ENCODE measurements at regions not wholly inside any gene's neighbourhood (a gene's known extent, or its start where the extent isn't known, plus 50 kb on each side); places are given as distances from the start of the nearest gene placed in this dataset.

DNA sequence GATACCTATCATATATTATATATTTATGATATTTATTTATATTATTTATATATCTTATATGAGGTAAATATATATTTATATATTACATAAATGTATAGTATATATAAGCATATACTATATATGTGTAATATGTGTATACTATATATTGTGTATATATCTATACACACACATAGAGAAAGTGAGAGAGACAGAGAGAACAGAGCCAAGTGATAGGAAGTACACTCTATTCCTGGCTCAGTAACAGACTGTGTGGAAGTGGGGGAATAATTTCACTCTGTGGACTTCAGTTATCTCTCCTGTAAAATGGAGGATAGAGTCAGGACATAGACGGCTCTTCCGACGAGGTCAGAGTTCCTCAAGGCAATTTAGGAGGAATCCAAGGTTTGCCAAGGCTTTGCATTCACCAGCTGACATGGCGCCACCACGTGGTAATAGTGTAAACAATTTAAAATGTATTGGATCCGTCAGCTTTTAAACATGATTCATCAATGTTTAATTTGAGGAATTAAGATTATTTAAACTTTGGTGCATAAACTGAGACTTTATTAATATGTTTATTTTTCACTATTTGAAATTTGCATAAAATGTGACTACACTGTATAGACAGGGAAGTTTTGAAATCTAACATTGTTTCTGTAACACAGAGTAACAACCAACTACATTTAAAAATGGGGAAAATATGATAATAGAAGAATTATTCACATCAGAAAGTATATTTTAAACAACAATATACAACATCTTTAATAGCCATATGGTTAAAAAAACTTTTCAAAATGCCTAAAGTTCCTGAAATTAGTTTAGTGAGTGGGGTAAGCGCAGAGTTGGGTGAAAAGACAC is 75.4 kb upstream of the TMEM244 start:
- Mint-ChIP-seq H3K4me1 (peaks cover 7% of the 10 kb centered on the region), H3K9me3 (no peaks in the 10 kb centered on the region), H3K36me3 (no peaks in the 10 kb centered on the region), H3K27ac (no peak overlapping the region), H3K4me3 (no peak overlapping the region), H3K27me3 (ENCODE audit: low read depth) (no peaks in the 10 kb centered on the region)
- peak; percentile 56 for DNase-seq (ENCODE audit: low spot score)
- TF ChIP-seq, protein P1, sequence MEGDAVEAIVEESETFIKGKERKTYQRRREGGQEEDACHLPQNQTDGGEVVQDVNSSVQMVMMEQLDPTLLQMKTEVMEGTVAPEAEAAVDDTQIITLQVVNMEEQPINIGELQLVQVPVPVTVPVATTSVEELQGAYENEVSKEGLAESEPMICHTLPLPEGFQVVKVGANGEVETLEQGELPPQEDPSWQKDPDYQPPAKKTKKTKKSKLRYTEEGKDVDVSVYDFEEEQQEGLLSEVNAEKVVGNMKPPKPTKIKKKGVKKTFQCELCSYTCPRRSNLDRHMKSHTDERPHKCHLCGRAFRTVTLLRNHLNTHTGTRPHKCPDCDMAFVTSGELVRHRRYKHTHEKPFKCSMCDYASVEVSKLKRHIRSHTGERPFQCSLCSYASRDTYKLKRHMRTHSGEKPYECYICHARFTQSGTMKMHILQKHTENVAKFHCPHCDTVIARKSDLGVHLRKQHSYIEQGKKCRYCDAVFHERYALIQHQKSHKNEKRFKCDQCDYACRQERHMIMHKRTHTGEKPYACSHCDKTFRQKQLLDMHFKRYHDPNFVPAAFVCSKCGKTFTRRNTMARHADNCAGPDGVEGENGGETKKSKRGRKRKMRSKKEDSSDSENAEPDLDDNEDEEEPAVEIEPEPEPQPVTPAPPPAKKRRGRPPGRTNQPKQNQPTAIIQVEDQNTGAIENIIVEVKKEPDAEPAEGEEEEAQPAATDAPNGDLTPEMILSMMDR (IDR thresholded peaks at IDR 0.05), result peak; percentile 22; the same call in 1 of the 2 replicates
- TF ChIP-seq TP53 (CRISPR knock-in tag; IDR thresholded peaks at IDR 0.05), result no peak
- no peak for TF ChIP-seq ZNF423 (CRISPR knock-in tag; IDR thresholded peaks at IDR 0.05)
- TF ChIP-seq, protein P2, sequence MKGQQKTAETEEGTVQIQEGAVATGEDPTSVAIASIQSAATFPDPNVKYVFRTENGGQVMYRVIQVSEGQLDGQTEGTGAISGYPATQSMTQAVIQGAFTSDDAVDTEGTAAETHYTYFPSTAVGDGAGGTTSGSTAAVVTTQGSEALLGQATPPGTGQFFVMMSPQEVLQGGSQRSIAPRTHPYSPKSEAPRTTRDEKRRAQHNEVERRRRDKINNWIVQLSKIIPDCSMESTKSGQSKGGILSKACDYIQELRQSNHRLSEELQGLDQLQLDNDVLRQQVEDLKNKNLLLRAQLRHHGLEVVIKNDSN (CRISPR knock-in tag; IDR thresholded peaks at IDR 0.05), result no peak
- TF ChIP-seq ZNF396 (CRISPR knock-in tag; IDR thresholded peaks at IDR 0.05; ENCODE audit: borderline replicate concordance), result no peak
- TF ChIP-seq, protein P3, sequence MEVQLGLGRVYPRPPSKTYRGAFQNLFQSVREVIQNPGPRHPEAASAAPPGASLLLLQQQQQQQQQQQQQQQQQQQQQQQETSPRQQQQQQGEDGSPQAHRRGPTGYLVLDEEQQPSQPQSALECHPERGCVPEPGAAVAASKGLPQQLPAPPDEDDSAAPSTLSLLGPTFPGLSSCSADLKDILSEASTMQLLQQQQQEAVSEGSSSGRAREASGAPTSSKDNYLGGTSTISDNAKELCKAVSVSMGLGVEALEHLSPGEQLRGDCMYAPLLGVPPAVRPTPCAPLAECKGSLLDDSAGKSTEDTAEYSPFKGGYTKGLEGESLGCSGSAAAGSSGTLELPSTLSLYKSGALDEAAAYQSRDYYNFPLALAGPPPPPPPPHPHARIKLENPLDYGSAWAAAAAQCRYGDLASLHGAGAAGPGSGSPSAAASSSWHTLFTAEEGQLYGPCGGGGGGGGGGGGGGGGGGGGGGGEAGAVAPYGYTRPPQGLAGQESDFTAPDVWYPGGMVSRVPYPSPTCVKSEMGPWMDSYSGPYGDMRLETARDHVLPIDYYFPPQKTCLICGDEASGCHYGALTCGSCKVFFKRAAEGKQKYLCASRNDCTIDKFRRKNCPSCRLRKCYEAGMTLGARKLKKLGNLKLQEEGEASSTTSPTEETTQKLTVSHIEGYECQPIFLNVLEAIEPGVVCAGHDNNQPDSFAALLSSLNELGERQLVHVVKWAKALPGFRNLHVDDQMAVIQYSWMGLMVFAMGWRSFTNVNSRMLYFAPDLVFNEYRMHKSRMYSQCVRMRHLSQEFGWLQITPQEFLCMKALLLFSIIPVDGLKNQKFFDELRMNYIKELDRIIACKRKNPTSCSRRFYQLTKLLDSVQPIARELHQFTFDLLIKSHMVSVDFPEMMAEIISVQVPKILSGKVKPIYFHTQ (CRISPR knock-in tag; IDR thresholded peaks at IDR 0.05), result no peak
- no peak for TF ChIP-seq CREB1 (CRISPR knock-in tag; IDR thresholded peaks at IDR 0.05)
- 0 out of 2 replicates have a peak, but pooled peaks have one; percentile 16 for TF ChIP-seq HMGA2 (CRISPR knock-in tag; IDR thresholded peaks at IDR 0.05)
- no peak for TF ChIP-seq TCF7 (CRISPR knock-in tag; IDR thresholded peaks at IDR 0.05; ENCODE audit: low read depth)
- TF ChIP-seq, protein P4, sequence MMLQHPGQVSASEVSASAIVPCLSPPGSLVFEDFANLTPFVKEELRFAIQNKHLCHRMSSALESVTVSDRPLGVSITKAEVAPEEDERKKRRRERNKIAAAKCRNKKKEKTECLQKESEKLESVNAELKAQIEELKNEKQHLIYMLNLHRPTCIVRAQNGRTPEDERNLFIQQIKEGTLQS (CRISPR knock-in tag; conservative IDR thresholded peaks at IDR 0.05), result no peak
- TF ChIP-seq, protein P5, sequence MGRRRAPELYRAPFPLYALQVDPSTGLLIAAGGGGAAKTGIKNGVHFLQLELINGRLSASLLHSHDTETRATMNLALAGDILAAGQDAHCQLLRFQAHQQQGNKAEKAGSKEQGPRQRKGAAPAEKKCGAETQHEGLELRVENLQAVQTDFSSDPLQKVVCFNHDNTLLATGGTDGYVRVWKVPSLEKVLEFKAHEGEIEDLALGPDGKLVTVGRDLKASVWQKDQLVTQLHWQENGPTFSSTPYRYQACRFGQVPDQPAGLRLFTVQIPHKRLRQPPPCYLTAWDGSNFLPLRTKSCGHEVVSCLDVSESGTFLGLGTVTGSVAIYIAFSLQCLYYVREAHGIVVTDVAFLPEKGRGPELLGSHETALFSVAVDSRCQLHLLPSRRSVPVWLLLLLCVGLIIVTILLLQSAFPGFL (CRISPR knock-in tag; IDR thresholded peaks at IDR 0.05; ENCODE audit: borderline replicate concordance), result no peak
- no peak for TF ChIP-seq TEAD4 (CRISPR knock-in tag; IDR thresholded peaks at IDR 0.05)
- CTCF ChIA-PET, result interaction anchor here (0.7 to 1.1 kb wide), 3 partner anchors 10 to 162 kb away, joined by 3 read pairs; no protein-coding TSS in a partner anchor
- POLR2A ChIA-PET, result interaction anchor here (0.6 kb wide), 1 partner anchor 744 kb away, joined by 4 read pairs; no protein-coding TSS in a partner anchor
- peak; percentile 98 for ATAC-seq

DNA sequence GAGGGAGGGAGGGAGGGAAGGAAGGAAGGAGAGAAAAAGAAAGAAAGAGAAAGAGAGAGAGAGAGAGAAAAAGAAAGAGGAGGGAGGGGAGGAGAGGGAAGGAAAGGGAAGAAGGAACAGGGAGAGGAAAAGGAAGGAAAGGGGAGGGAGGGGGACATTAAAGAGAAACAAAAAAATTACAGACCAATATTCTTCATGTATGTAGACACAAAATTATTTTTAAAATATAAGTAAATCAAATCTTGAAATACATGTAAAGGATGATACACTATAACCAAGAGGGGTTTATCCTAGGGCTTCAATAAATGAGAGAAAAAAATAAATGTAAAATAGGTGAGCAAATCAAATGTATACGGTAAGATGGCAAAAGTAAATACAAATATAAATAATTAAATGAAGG is 71.2 kb upstream of the TMEM244 start:
- Mint-ChIP-seq H3K9me3 (no peaks in the 10 kb centered on the region), H3K36me3 (no peaks in the 10 kb centered on the region), H3K27ac (no peak overlapping the region), H3K4me3 (no peak overlapping the region), H3K27me3 (ENCODE audit: low read depth) (no peaks in the 10 kb centered on the region), H3K4me1 (no peaks in the 10 kb centered on the region)
- CTCF ChIA-PET, result interaction anchor here (0.6 kb wide), 1 partner anchor 1061 kb away, joined by 3 read pairs; no protein-coding TSS in a partner anchor
- ATAC-seq, result no peak
- POLR2A ChIA-PET, result no interaction called here
- no peak for DNase-seq (ENCODE audit: low spot score)
- TF ChIP-seq OVOL2 (CRISPR knock-in tag; IDR thresholded peaks at IDR 0.05; ENCODE audit: borderline replicate concordance), result no peak
- TF ChIP-seq TEAD4 (CRISPR knock-in tag; IDR thresholded peaks at IDR 0.05), result no peak
- TF ChIP-seq, protein P6, sequence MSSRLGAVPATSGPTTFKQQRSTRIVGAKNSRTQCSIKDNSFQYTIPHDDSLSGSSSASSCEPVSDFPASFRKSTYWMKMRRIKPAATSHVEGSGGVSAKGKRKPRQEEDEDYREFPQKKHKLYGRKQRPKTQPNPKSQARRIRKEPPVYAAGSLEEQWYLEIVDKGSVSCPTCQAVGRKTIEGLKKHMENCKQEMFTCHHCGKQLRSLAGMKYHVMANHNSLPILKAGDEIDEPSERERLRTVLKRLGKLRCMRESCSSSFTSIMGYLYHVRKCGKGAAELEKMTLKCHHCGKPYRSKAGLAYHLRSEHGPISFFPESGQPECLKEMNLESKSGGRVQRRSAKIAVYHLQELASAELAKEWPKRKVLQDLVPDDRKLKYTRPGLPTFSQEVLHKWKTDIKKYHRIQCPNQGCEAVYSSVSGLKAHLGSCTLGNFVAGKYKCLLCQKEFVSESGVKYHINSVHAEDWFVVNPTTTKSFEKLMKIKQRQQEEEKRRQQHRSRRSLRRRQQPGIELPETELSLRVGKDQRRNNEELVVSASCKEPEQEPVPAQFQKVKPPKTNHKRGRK (CRISPR knock-in tag; IDR thresholded peaks at IDR 0.05; ENCODE audit: borderline replicate concordance), result no peak
- TF ChIP-seq, protein P7, sequence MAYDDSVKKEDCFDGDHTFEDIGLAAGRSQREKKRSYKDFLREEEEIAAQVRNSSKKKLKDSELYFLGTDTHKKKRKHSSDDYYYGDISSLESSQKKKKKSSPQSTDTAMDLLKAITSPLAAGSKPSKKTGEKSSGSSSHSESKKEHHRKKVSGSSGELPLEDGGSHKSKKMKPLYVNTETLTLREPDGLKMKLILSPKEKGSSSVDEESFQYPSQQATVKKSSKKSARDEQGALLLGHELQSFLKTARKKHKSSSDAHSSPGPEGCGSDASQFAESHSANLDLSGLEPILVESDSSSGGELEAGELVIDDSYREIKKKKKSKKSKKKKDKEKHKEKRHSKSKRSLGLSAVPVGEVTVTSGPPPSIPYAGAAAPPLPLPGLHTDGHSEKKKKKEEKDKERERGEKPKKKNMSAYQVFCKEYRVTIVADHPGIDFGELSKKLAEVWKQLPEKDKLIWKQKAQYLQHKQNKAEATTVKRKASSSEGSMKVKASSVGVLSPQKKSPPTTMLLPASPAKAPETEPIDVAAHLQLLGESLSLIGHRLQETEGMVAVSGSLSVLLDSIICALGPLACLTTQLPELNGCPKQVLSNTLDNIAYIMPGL (CRISPR knock-in tag; IDR thresholded peaks at IDR 0.05), result no peak
- no peak for TF ChIP-seq ZNF396 (CRISPR knock-in tag; IDR thresholded peaks at IDR 0.05; ENCODE audit: borderline replicate concordance)
- TF ChIP-seq, protein P8, sequence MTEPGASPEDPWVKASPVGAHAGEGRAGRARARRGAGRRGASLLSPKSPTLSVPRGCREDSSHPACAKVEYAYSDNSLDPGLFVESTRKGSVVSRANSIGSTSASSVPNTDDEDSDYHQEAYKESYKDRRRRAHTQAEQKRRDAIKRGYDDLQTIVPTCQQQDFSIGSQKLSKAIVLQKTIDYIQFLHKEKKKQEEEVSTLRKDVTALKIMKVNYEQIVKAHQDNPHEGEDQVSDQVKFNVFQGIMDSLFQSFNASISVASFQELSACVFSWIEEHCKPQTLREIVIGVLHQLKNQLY (CRISPR knock-in tag; IDR thresholded peaks at IDR 0.05), result no peak
- TF ChIP-seq, protein P9, sequence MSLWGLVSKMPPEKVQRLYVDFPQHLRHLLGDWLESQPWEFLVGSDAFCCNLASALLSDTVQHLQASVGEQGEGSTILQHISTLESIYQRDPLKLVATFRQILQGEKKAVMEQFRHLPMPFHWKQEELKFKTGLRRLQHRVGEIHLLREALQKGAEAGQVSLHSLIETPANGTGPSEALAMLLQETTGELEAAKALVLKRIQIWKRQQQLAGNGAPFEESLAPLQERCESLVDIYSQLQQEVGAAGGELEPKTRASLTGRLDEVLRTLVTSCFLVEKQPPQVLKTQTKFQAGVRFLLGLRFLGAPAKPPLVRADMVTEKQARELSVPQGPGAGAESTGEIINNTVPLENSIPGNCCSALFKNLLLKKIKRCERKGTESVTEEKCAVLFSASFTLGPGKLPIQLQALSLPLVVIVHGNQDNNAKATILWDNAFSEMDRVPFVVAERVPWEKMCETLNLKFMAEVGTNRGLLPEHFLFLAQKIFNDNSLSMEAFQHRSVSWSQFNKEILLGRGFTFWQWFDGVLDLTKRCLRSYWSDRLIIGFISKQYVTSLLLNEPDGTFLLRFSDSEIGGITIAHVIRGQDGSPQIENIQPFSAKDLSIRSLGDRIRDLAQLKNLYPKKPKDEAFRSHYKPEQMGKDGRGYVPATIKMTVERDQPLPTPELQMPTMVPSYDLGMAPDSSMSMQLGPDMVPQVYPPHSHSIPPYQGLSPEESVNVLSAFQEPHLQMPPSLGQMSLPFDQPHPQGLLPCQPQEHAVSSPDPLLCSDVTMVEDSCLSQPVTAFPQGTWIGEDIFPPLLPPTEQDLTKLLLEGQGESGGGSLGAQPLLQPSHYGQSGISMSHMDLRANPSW (CRISPR knock-in tag; conservative IDR thresholded peaks at IDR 0.05; ENCODE audit: low read depth), result no peak
- TF ChIP-seq RORB (CRISPR knock-in tag; IDR thresholded peaks at IDR 0.05), result no peak

Data from WTC11 (cell line).